B cell (primary cell): ENCODE measurements at regions not wholly inside any gene's neighbourhood (a gene's known extent, or its start where the extent isn't known, plus 50 kb on each side); places are given as distances from the start of the nearest gene placed in this dataset.

Experiments used
- ATAC-seq: fragments of 200-7000 bp; cut with Tn5 transposase; one replicate; pipeline ENCODE4 v1.10.0; 2021; ENCODE audit warnings: low read depth, mild to moderate bottlenecking, moderate number of reproducible peaks, moderate library complexity
- CTCF ChIA-PET: fragments of 350-600 bp; sonication (Branson Sonifier 250); formaldehyde crosslinking; loops from one replicate; lab custom pipeline; 2021; ENCODE audit warnings: antibody characterized with exemption, inconsistent platforms; lab: Charles Lee
- POLR2A ChIA-PET: fragments of 350-600 bp; sonication (Branson Sonifier 250); formaldehyde crosslinking; loops from one replicate; lab custom pipeline; 2021; ENCODE audit warnings: antibody characterized with exemption; lab: Charles Lee
- DNase-seq: peaks from one replicate; pipeline ENCODE4 v3.0.0; 2013
- H2AFZ ChIP-seq: 2 replicates; pipeline ENCODE4 v1.6.1; 2012; ENCODE audit warnings: mild to moderate bottlenecking, low read depth, low read length; ENCODE audit not compliant: insufficient read depth, poor library complexity, severe bottlenecking
- H3K27ac ChIP-seq, 2 donors: 1 replicate in 1 of 2; 2 replicates in 1 of 2; pipeline ENCODE4 v1.5.1; 2012 to 2013; ENCODE audit warnings: low read length in 2 of 2, mild to moderate bottlenecking in 2 of 2, moderate library complexity in 1 of 2
- H3K27me3 ChIP-seq, 4 experiments: fragments of 200-600 bp in 1 of 4; sonication (generic) in 1 of 4; replicated peaks in 1 of 4; 1 replicate in 2 of 4; 2 replicates in 2 of 4; pipeline versions ENCODE4 v1.6.1 to v1.7.0; 2013 to 2016; ENCODE audit warnings: low read length in 3 of 4, mild to moderate bottlenecking in 2 of 4, mixed read lengths in 1 of 4, moderate library complexity in 1 of 4; ENCODE audit not compliant: insufficient read depth in 4 of 4, control insufficient read depth in 3 of 4; ENCODE audit errors: control extremely low read depth in 1 of 4
- H3K36me3 ChIP-seq, 2 experiments: replicated peaks in 1 of 2; 1 replicate in 1 of 2; 2 replicates in 1 of 2; pipeline versions ENCODE4 v1.6.1 to v1.7.1; 2013; ENCODE audit warnings: low read length in 1 of 2; ENCODE audit not compliant: insufficient read depth in 2 of 2, control insufficient read depth in 1 of 2; ENCODE audit errors: control extremely low read depth in 1 of 2, extremely low read depth in 1 of 2
- H3K4me1 ChIP-seq, 2 donors: fragments of 200-600 bp in 1 of 2; sonication (generic) in 1 of 2; 1 replicate in 1 of 2; 2 replicates in 1 of 2; pipeline versions ENCODE4 v1.5.1 to v1.6.1; 2013 to 2017; ENCODE audit warnings: low read length in 2 of 2; ENCODE audit not compliant: control insufficient read depth in 2 of 2, insufficient read depth in 2 of 2
- H3K4me2 ChIP-seq: replicated peaks from 2 replicates; pipeline ENCODE3; 2012; ENCODE audit warnings: mild to moderate bottlenecking, low read depth, low read length; ENCODE audit not compliant: poor library complexity, severe bottlenecking
- H3K4me3 ChIP-seq, 5 experiments: fragments of 200-600 bp in 1 of 5; sonication (generic) in 1 of 5; 1 replicate in 3 of 5; 2 replicates in 2 of 5; pipeline versions ENCODE4 v1.5.1 to v1.7.0; 2011 to 2016; ENCODE audit warnings: low read length in 4 of 5, mild to moderate bottlenecking in 4 of 5, low read depth in 2 of 5, control low read depth in 1 of 5, moderate library complexity in 1 of 5; ENCODE audit not compliant: insufficient read depth in 1 of 5; ENCODE audit errors: control extremely low read depth in 1 of 5, extremely low read depth in 1 of 5
- H3K79me2 ChIP-seq: fragments of 200-600 bp; sonication (generic); one replicate; pipeline ENCODE4 v1.6.0; 2016; ENCODE audit warnings: low read length; ENCODE audit not compliant: control insufficient read depth, insufficient read depth
- H3K9ac ChIP-seq: fragments of 200-600 bp; sonication (generic); 2 replicates; pipeline ENCODE4 v1.6.1; 2017; ENCODE audit warnings: mild to moderate bottlenecking, low read length, moderate library complexity
- H3K9me3 ChIP-seq, 3 donors: one replicate each; pipeline versions ENCODE4 v1.6.1 to v1.7.1; 2013; ENCODE audit warnings: low read length in 2 of 3; ENCODE audit not compliant: control insufficient read depth in 2 of 3, insufficient read depth in 1 of 3; ENCODE audit errors: control extremely low read depth in 1 of 3
- H4K20me1 ChIP-seq: 2 replicates; pipeline ENCODE4 v1.6.0; 2012; ENCODE audit warnings: mild to moderate bottlenecking, low read length; ENCODE audit not compliant: insufficient read depth, control insufficient read depth, poor library complexity, severe bottlenecking
- H3K27ac Mint-ChIP-seq: one replicate; pipeline ENCODE4 v1.8.0; 2021; ENCODE audit warnings: mixed read lengths
- H3K27me3 Mint-ChIP-seq: one replicate; pipeline ENCODE4 v1.8.0; 2021; ENCODE audit warnings: mixed read lengths
- H3K4me1 Mint-ChIP-seq: one replicate; pipeline ENCODE4 v1.8.0; 2021; ENCODE audit warnings: mixed read lengths
- H3K4me3 Mint-ChIP-seq: one replicate; pipeline ENCODE4 v1.8.0; 2021; ENCODE audit warnings: mixed read lengths
- H3K9me3 Mint-ChIP-seq: one replicate; pipeline ENCODE4 v1.8.0; 2022; ENCODE audit warnings: mixed read lengths; ENCODE audit not compliant: insufficient read depth
- EZH2 ChIP-seq: IDR thresholded peaks from 2 replicates; pipeline ENCODE4 v1.6.1; 2012; ENCODE audit warnings: borderline replicate concordance, low read depth, mild to moderate bottlenecking, moderate library complexity, low read length; ENCODE audit not compliant: insufficient read depth, poor library complexity, severe bottlenecking
- WGBS: methylation state at CpG from one replicate; pipeline ENCODE4 v1.1.5; 2013; ENCODE audit warnings: missing lambda C conversion rate; ENCODE audit not compliant: insufficient coverage; 5-methylcytosine and 5-hydroxymethylcytosine counted together
- intact Hi-C: fragments of 100-400 bp; cut with micrococcal nuclease; formaldehyde crosslinking; loops from one replicate; pipeline ENCODE4 v1.10.0; 2022
- TF ChIP-seq, protein P1 (sequence below): fragments of 200-600 bp; IDR thresholded peaks from one replicate; pipeline ENCODE4 v1.8.0; 2022; ENCODE audit warnings: antibody characterized with exemption, mild to moderate bottlenecking

DNA sequence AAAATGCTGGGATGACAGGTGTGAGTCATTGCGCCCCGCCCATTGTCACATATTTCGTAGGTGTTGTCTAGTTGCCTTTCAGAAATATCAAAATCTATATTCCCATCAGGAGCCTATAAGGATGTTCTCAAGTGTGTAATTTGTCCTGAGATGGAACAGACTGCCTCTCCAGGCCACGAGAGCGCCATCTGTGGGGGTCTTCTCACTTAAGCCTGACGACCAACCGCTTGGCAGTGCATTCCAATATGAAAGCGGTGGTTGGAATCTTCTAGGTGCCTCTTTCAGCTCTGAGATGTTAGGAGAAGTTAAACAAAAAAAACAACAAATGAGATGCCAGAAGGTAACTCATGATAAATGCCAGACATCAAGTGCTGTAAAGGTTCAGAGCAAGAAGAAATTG is 488.5 kb downstream of the QKI start:
- H3K4me1 Mint-ChIP-seq: no peaks in the 10 kb centered on the region
- Histone ChIP-seq H3K9ac (no peak overlapping the region), H3K27ac (no peak overlapping the region), H3K4me2 (no peak overlapping the region), H3K36me3 (no peaks in the 10 kb centered on the region), H3K79me2 (no peaks in the 10 kb centered on the region), H3K4me1 (no peaks in the 10 kb centered on the region), H4K20me1 (no peaks in the 10 kb centered on the region), H3K27me3 (peaks cover 0 to under 1% (median 0%) of the 10 kb centered on the region in 4 experiments), H3K9me3 (no peaks in the 10 kb centered on the region), H2AFZ (no peak overlapping the region), H3K4me3 (no peak overlapping the region)
- WGBS: 94% methylated on average over 5 of the region's 8 CpGs
- no peak overlapping the region for H3K4me3 Mint-ChIP-seq
- peaks cover 8% of the 10 kb centered on the region for H3K27me3 Mint-ChIP-seq
- ATAC-seq: no peak
- CTCF ChIA-PET: no interaction called here
- H3K9me3 Mint-ChIP-seq: no peaks in the 10 kb centered on the region
- no peak overlapping the region for H3K27ac Mint-ChIP-seq
- POLR2A ChIA-PET: no interaction called here
- no peak for DNase-seq
- intact Hi-C loops: no loop called here
- no peak for TF ChIP-seq EZH2
- TF ChIP-seq, protein P1, sequence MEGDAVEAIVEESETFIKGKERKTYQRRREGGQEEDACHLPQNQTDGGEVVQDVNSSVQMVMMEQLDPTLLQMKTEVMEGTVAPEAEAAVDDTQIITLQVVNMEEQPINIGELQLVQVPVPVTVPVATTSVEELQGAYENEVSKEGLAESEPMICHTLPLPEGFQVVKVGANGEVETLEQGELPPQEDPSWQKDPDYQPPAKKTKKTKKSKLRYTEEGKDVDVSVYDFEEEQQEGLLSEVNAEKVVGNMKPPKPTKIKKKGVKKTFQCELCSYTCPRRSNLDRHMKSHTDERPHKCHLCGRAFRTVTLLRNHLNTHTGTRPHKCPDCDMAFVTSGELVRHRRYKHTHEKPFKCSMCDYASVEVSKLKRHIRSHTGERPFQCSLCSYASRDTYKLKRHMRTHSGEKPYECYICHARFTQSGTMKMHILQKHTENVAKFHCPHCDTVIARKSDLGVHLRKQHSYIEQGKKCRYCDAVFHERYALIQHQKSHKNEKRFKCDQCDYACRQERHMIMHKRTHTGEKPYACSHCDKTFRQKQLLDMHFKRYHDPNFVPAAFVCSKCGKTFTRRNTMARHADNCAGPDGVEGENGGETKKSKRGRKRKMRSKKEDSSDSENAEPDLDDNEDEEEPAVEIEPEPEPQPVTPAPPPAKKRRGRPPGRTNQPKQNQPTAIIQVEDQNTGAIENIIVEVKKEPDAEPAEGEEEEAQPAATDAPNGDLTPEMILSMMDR: no peak

DNA sequence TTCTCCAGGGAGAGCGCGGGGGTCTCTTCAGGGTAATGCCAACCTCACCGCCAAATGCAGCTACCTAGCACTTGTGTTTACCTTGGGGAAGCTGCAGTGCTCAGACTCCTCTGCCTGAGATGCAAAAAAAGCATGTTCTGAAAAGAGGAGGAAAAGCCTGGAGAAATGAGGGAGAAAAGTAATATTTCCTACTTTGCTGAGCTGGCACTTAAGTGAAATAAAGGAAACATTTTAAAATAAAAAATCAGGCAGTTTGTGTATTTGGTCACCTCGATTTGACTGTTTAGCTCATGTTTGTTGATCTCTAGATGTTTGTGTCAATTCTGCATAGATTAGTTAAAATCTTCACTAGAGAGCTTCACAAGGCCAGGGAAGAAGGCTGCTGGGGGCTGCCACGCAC is 487.2 kb downstream of the QKI start:
- intact Hi-C loops: no loop called here
- no peak overlapping the region for H3K27ac ChIP-seq

More for the DNA sequence above, 487.2 kb downstream of the QKI start:
- peaks cover 0 to 3% (median 0%) of the 10 kb centered on the region in 3 donors for H3K9me3 ChIP-seq
- no peak overlapping the region for H3K9ac ChIP-seq
- ATAC-seq: no peak
- CTCF ChIA-PET: interaction anchor here (0.7 kb wide), 2 partner anchors 168 to 476 kb away, joined by 3 to 5 read pairs; no protein-coding TSS in a partner anchor
- DNase-seq: no peak
- TF ChIP-seq, protein P1: no peak
- TF ChIP-seq EZH2: no peak
- WGBS: 93% methylated on average over 5 of the region's 5 CpGs
- H3K4me3 Mint-ChIP-seq: no peak overlapping the region
- H3K27ac Mint-ChIP-seq: no peak overlapping the region
- H2AFZ ChIP-seq: no peak overlapping the region
- H3K4me1 Mint-ChIP-seq: no peaks in the 10 kb centered on the region
- H3K79me2 ChIP-seq: no peaks in the 10 kb centered on the region
- no peaks in the 10 kb centered on the region for H3K9me3 Mint-ChIP-seq
- no peaks in the 10 kb centered on the region for H3K36me3 ChIP-seq
- no peaks in the 10 kb centered on the region for H3K4me1 ChIP-seq
- no peak overlapping the region for H3K4me2 ChIP-seq
- H4K20me1 ChIP-seq: no peaks in the 10 kb centered on the region
- H3K27me3 Mint-ChIP-seq: peaks cover 2% of the 10 kb centered on the region
- H3K4me3 ChIP-seq: no peak overlapping the region
- POLR2A ChIA-PET: no interaction called here
- H3K27me3 ChIP-seq: no peaks in the 10 kb centered on the region
